Neuronal stem cell (in vitro differentiated cells): ENCODE measurements at regions not wholly inside any gene's neighbourhood (a gene's known extent, or its start where the extent isn't known, plus 50 kb on each side); places are given as distances from the start of the nearest gene placed in this dataset.

Experiments used
- DNase-seq: peaks from one replicate; pipeline ENCODE4 v3.0.0-alpha.2; 2013; ENCODE audit warnings: low spot score
- H2AFZ ChIP-seq: one replicate; pipeline ENCODE4 v1.6.1; 2013; ENCODE audit warnings: mild to moderate bottlenecking, low read length, inconsistent platforms
- H2AK5ac ChIP-seq: 2 replicates; pipeline ENCODE4 v1.6.1; 2013; ENCODE audit warnings: low read depth, mild to moderate bottlenecking, inconsistent platforms, low read length, moderate library complexity, mixed read lengths
- H2BK120ac ChIP-seq: 2 replicates; pipeline ENCODE4 v1.6.1; 2013; ENCODE audit warnings: low read depth, mild to moderate bottlenecking, inconsistent platforms, low read length, moderate library complexity, mixed read lengths
- H2BK12ac ChIP-seq: one replicate; pipeline ENCODE4 v1.6.1; 2013; ENCODE audit warnings: low read length, inconsistent platforms
- H2BK15ac ChIP-seq: 2 replicates; pipeline ENCODE4 v1.6.1; 2013; ENCODE audit warnings: mild to moderate bottlenecking, low read length, inconsistent platforms, mixed read lengths
- H2BK5ac ChIP-seq: one replicate; pipeline ENCODE4 v1.6.1; 2013; ENCODE audit warnings: inconsistent platforms, mild to moderate bottlenecking, low read length, moderate library complexity
- H3K14ac ChIP-seq: one replicate; pipeline ENCODE4 v1.6.1; 2013; ENCODE audit warnings: low read length, inconsistent platforms
- H3K18ac ChIP-seq: 2 replicates; pipeline ENCODE4 v1.6.1; 2013; ENCODE audit warnings: low read length, inconsistent platforms
- H3K23ac ChIP-seq: 2 replicates; pipeline ENCODE4 v1.6.1; 2013; ENCODE audit warnings: low read depth, mild to moderate bottlenecking, mixed read lengths, low read length, inconsistent platforms; ENCODE audit not compliant: poor library complexity
- H3K27ac ChIP-seq: replicated peaks from 3 replicates; pipeline ENCODE4 v1.5.1; 2013; ENCODE audit warnings: low read length, inconsistent platforms
- H3K27me3 ChIP-seq, 3 experiments: 2 replicates each; pipeline ENCODE4 v1.6.1; 2013; ENCODE audit warnings: low read length in 3 of 3, mild to moderate bottlenecking in 2 of 3, inconsistent platforms in 1 of 3, low read depth in 1 of 3, mixed read lengths in 1 of 3, moderate library complexity in 1 of 3; ENCODE audit not compliant: control insufficient read depth in 3 of 3, insufficient read depth in 3 of 3
- H3K36me3 ChIP-seq, 2 donors: replicated peaks in 1 of 2; 2 replicates each; pipeline ENCODE4 v1.6.1; 2013; ENCODE audit warnings: low read length in 2 of 2; ENCODE audit not compliant: control insufficient read depth in 2 of 2, insufficient read depth in 2 of 2
- H3K4ac ChIP-seq: 2 replicates; pipeline ENCODE4 v1.6.1; 2013; ENCODE audit warnings: inconsistent platforms, mild to moderate bottlenecking, low read length, moderate library complexity
- H3K4me1 ChIP-seq, 2 donors: 1 replicate in 1 of 2; 2 replicates in 1 of 2; pipeline ENCODE4 v1.6.1; 2013; ENCODE audit warnings: low read length in 2 of 2, low read depth in 1 of 2; ENCODE audit not compliant: control insufficient read depth in 2 of 2, insufficient read depth in 1 of 2
- H3K4me2 ChIP-seq: one replicate; pipeline ENCODE4 v1.6.1; 2013; ENCODE audit warnings: mild to moderate bottlenecking, low read length, inconsistent platforms; ENCODE audit not compliant: insufficient read depth, poor library complexity, severe bottlenecking
- H3K4me3 ChIP-seq, 2 donors: 2 replicates each; pipeline ENCODE4 v1.5.1; 2013; ENCODE audit warnings: low read length in 2 of 2, mild to moderate bottlenecking in 2 of 2, inconsistent platforms in 1 of 2, moderate library complexity in 1 of 2
- H3K79me1 ChIP-seq: one replicate; pipeline ENCODE4 v1.6.1; 2013; ENCODE audit warnings: low read depth, mild to moderate bottlenecking, inconsistent platforms, low read length, moderate library complexity
- H3K9ac ChIP-seq: one replicate; pipeline ENCODE4 v1.6.1; 2013; ENCODE audit warnings: mild to moderate bottlenecking, low read depth, low read length, inconsistent platforms; ENCODE audit not compliant: poor library complexity
- H3K9me3 ChIP-seq, 2 donors: replicated peaks in 1 of 2; 2 replicates each; pipeline versions ENCODE3 to v1.6.1; 2013; ENCODE audit warnings: low read length in 2 of 2, mild to moderate bottlenecking in 2 of 2, inconsistent platforms in 1 of 2, low read depth in 1 of 2, mixed read lengths in 1 of 2, moderate library complexity in 1 of 2; ENCODE audit not compliant: control insufficient read depth in 2 of 2, insufficient read depth in 1 of 2
- H4K8ac ChIP-seq: one replicate; pipeline ENCODE4 v1.6.1; 2013; ENCODE audit warnings: low read depth, mild to moderate bottlenecking, inconsistent platforms, low read length, moderate library complexity
- H4K91ac ChIP-seq: one replicate; pipeline ENCODE4 v1.6.1; 2013; ENCODE audit warnings: low read length, low read depth, mild to moderate bottlenecking, inconsistent platforms; ENCODE audit not compliant: poor library complexity
- WGBS, 2 donors: extraction: QIAGEN DNeasy Blood & Tissue Kit; methylation state at CpG; one replicate each; pipeline ENCODE4 v1.1.7; 2013; ENCODE audit warnings: missing lambda C conversion rate in 2 of 2, mixed read lengths in 1 of 2; ENCODE audit not compliant: insufficient read length in 2 of 2, insufficient replicate concordance in 1 of 2; ENCODE audit errors: extremely low coverage in 2 of 2; 5-methylcytosine and 5-hydroxymethylcytosine counted together

DNA sequence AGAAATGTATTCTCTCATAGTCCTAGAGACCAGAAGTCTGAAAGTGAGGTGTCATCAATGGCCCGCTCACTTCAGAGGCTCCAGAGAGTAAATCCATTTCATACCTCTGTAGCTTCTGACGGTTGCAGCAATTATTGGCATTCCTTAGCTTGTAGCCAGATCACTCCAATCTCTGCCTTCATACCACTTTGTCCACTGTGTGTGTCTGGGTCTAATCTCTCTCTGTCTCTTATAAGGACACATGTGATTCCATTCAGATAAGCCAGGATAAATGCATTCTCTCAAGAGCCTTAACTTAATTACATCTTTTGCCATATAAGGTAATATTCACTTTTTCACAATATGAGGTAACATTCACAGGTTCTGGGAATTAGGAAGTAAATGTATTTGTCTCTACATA, 365.7 kb downstream of the GXYLT1 start:
- Histone ChIP-seq H2BK12ac (no peak overlapping the region), H3K14ac (no peak overlapping the region), H3K4me2 (no peak overlapping the region), H2AFZ (no peak overlapping the region), H3K4me3 (no peak overlapping the region), H4K91ac (no peak overlapping the region), H3K4me1 (no peaks in the 10 kb centered on the region), H3K9ac (no peak overlapping the region), H3K27ac (no peak overlapping the region), H3K23ac (no peak overlapping the region), H3K36me3 (no peaks in the 10 kb centered on the region), H3K9me3 (no peaks in the 10 kb centered on the region), H3K18ac (no peak overlapping the region), H2BK15ac (no peak overlapping the region), H2BK5ac (no peak overlapping the region), H2AK5ac (no peak overlapping the region), H3K79me1 (no peaks in the 10 kb centered on the region), H2BK120ac (no peak overlapping the region), H3K4ac (no peak overlapping the region), H3K27me3 (no peaks in the 10 kb centered on the region), H4K8ac (no peak overlapping the region)
- DNase-seq: no peak
- no CpG with 5 or more reads among the region's 2 CpGs for WGBS, 2 donors

DNA sequence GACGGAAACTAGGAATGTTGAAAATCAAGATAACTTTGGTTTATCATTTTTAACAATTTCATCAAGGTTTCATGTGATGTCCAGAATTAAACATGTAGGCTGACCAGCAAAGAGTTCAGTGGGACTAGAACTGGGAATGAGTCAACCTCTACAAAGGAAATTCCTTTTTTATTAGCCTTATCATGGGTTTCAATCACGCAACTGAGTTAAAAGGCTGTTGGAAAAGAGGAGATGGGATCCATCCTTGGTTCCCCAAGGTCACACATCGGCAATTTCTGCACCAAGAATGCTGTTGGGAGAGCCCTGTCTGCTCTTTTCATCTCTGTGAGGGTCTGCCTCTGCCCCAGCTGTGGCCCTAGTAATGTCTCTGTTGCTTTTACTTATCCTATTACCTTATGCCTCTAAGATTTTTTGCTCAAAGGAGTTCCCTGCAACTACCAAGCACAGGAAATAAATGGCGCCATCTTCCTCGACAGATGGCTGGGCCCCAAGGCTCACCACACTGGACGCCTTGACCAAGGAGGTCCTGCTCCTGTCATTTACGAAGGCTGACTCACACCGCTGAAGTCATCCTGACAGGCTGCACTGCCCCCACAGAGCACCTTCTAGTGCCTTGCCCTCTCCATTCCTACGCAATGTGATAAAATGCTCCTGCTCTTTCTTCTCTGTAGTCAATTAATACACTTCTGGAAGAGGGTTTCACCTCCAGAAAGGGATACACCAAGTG, 367.4 kb downstream of the GXYLT1 start:
- H3K23ac ChIP-seq: no peak overlapping the region
- no peak overlapping the region for H3K4me2 ChIP-seq
- no peaks in the 10 kb centered on the region for H3K9me3 ChIP-seq
- no peaks in the 10 kb centered on the region for H3K36me3 ChIP-seq
- peak overlapping the region; percentile 39 for H3K18ac ChIP-seq
- H2BK12ac ChIP-seq: no peak overlapping the region
- no peak overlapping the region for H2BK5ac ChIP-seq
- no peak overlapping the region for H3K4ac ChIP-seq
- H2BK15ac ChIP-seq: no peak overlapping the region
- H3K4me3 ChIP-seq: no peak overlapping the region
- H2AFZ ChIP-seq: no peak overlapping the region
- H3K4me1 ChIP-seq: no peaks in the 10 kb centered on the region
- no CpG with 5 or more reads among the region's 9 CpGs for WGBS, 2 donors
- no peak overlapping the region for H3K27ac ChIP-seq
- no peaks in the 10 kb centered on the region for H3K27me3 ChIP-seq
- no peak overlapping the region for H4K8ac ChIP-seq
- no peak overlapping the region for H3K14ac ChIP-seq
- DNase-seq: no peak
- no peak overlapping the region for H2AK5ac ChIP-seq
- no peak overlapping the region for H3K9ac ChIP-seq
- H2BK120ac ChIP-seq: no peak overlapping the region
- no peaks in the 10 kb centered on the region for H3K79me1 ChIP-seq
- no peak overlapping the region for H4K91ac ChIP-seq

DNA sequence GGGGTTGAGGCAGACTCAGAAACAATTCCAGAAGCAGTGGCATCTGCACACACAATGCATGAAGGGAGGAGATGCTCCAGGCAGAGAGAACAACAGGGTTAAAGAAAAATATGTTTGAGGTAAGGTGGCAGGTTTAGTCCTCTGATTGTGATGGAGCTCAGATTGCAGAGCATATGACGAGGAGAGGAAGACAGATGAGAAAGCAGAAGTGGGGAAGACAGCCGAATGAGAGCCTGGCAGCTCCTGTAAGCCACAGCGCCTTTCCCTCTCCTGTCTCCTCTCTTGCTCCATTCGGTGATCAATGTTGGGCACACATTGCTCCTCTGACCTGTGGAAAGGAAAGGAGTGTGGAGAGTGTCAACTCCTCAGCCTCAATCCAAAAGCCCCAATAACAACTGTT, 372.2 kb downstream of the GXYLT1 start:
- Histone ChIP-seq H2BK15ac (no peak overlapping the region), H3K14ac (no peak overlapping the region), H3K79me1 (no peaks in the 10 kb centered on the region), H3K4ac (no peak overlapping the region), H3K9me3 (no peaks in the 10 kb centered on the region), H2BK12ac (no peak overlapping the region), H2AFZ (no peak overlapping the region), H2BK5ac (no peak overlapping the region), H4K8ac (no peak overlapping the region), H3K27ac (no peak overlapping the region), H3K9ac (no peak overlapping the region), H2AK5ac (no peak overlapping the region), H3K4me3 (no peak overlapping the region), H3K18ac (no peak overlapping the region), H2BK120ac (no peak overlapping the region), H3K4me1 (no peaks in the 10 kb centered on the region), H3K4me2 (no peak overlapping the region), H3K23ac (no peak overlapping the region), H3K36me3 (no peaks in the 10 kb centered on the region), H4K91ac (no peak overlapping the region), H3K27me3 (no peaks in the 10 kb centered on the region)
- no peak for DNase-seq
- no CpG with 5 or more reads among the region's 4 CpGs for WGBS, 2 donors

DNA sequence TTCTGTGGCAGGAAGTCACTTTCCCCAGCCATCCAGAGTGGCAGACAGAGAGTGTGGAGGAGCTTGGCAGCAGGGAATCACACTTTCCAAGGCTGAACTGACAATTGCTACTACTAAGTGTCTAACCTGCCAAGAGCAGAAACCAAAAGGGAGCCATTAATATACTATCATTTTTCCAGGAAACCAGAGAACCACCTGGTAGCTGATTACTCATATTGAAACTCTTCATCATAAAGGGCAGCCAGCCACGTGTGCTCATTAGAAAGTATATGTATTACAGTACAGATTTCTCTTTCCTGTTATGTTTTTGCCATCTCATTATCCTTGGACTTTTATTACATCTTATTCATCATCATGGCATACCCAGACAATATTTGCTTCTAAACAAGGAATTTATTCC, 374.9 kb downstream of the GXYLT1 start:
- H3K9me3 ChIP-seq: no peaks in the 10 kb centered on the region
- no peaks in the 10 kb centered on the region for H3K27me3 ChIP-seq
- no peak overlapping the region for H4K91ac ChIP-seq
- H3K27ac ChIP-seq: no peak overlapping the region
- H3K23ac ChIP-seq: no peak overlapping the region
- H2AK5ac ChIP-seq: no peak overlapping the region
- H3K4me2 ChIP-seq: no peak overlapping the region
- no peak overlapping the region for H3K9ac ChIP-seq
- no peak overlapping the region for H3K4me3 ChIP-seq
- WGBS, 2 donors: no CpG with 5 or more reads among the region's 1 CpG
- H3K14ac ChIP-seq: no peak overlapping the region
- no peak overlapping the region for H2BK5ac ChIP-seq
- DNase-seq: no peak
- no peak overlapping the region for H2BK120ac ChIP-seq
- H3K4ac ChIP-seq: no peak overlapping the region
- no peaks in the 10 kb centered on the region for H3K36me3 ChIP-seq
- no peak overlapping the region for H2BK12ac ChIP-seq
- H3K18ac ChIP-seq: no peak overlapping the region
- H2AFZ ChIP-seq: no peak overlapping the region
- H2BK15ac ChIP-seq: no peak overlapping the region
- no peak overlapping the region for H4K8ac ChIP-seq
- no peaks in the 10 kb centered on the region for H3K4me1 ChIP-seq
- no peaks in the 10 kb centered on the region for H3K79me1 ChIP-seq
